Amniotic epithelial cell (primary cell): ENCODE measurements at regions not wholly inside any gene's neighbourhood (a gene's known extent, or its start where the extent isn't known, plus 50 kb on each side); places are given as distances from the start of the nearest gene placed in this dataset.

ENCODE experiments used
- DNase-seq: peaks from one replicate; pipeline ENCODE4 v3.0.0-alpha.2; 2010; ENCODE audit warnings: low read depth

DNA sequence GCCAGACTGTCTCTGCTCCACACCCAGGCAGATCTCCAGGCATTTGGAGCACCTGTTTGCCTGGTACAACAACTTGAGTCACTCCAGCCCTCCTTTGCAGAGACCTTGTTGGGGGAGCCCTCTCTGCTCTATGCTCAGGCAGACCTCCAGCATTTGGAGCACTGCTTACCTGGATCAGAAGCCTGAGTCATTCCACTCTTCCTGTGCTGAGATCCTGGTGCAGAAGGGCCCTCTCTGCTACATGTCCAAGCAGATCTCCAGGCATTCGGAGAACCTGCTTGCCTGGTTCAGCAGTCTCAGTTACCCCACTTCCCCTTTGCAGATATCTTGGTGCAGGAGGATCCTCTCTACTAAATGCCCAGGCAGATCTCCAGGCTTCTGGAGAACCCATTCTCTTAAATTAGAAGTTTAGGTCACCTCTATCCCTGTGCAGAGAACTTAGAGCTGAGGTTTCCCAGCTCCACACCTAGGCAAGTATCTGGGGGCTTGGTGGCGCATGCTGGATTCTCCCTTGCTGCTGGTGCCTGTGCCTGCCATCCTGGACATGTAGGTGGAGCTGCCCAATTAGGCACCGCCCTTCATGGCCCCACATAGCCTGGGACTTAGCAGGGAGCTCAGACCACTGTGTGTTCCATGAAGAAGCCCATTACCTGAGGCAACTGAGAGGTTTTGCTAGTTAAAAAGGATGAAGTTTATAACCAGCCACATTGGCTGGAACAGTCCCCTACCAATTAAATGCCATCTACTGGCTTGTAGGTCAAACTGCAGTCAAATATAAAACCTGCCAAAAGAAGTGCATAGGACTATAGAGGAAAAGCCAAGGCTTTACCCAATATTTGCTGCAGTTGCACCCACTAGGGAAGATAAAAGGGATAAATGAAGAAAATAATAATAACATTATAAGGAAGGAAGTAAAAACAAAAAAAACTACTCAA is 97.6 kb upstream of the SLITRK6 start:
- no peak for DNase-seq

GRCh38 chr13:85887406-85887805 is 88.2 kb upstream of the SLITRK6 start:
- no peak for DNase-seq

GRCh38 chr13:85879014-85879413 is 79.8 kb upstream of the SLITRK6 start:
- DNase-seq, result no peak

DNA sequence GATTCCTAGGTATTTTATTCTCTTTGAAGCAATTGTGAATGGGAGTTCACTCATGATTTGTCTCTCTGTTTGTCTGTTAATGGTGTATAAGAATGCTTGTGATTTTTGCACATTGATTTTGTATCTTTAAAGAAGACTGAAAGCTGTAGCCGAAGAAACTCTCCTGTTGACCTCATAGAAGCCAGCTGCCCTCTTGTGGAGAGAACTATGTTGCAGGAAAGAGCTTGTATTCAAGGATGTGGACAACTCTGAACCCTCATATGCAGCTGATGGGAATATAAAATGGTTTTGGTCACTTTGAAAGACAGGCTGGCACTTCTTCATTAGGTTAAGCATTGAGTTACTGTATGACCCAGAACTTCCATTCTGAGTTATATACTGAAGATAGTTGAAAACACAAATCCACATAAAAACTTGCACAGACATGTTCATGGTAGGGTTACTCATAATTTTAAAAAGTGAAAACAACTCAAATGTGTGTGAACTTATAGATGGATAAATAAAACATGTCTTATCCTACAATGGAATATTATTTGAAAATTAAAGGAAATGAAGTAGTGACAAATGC is 65.8 kb upstream of the SLITRK6 start:
- DNase-seq, result no peak

- DNase-seq, result no peak
Measured at GRCh38 chr13:85853901-85854663, 54.9 kb upstream of the SLITRK6 start.

DNA sequence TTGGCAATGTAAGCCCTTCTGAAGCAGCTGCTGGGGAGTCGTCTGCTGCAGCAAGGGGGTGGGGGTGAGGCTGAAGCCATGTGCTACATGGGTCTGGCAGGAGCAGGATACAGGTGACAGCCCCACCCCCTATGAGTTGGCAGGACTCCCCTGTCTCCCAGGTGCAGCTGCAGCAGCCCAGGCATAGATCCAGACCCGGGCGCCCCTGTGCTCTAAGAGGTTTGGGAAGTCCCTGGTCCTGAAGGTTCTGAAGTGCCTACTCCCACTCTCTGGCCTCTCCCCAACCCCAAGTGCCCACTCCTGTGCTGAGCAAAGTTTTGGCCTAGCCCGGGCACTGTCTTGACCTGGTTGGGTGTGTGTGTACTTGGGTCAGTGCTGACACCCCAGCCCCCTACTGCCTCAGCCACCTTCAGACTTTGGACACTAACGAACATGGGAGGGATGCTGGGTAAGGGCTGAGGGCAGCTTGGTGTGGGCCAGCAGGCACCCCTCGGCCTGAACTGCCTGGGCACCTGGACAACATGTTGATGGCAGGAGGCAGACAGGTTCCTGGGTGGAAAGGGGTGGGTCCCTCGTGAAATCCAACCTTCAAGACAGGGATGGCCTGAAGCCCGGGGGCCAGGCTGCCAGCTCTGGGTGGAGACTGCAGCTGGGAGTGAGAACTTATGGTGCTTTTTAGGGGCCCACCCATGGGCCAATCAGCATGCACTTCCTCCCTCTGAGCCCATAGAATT is 54.1 kb upstream of the SLITRK6 start:
- no peak for DNase-seq
